RWPE2 (cell line): ENCODE measurements at regions not wholly inside any gene's neighbourhood (a gene's known extent, or its start where the extent isn't known, plus 50 kb on each side); places are given as distances from the start of the nearest gene placed in this dataset.
"Not testable (repeated sequence)": the region's sequence is repeated elsewhere in the genome, so short reads cannot be mapped to it uniquely, and the experiment has no call there.

Experiments used
- ATAC-seq: fragments of 200-7000 bp; cut with Tn5 transposase; 3 replicates; pipeline ENCODE4 v1.9.1; 2021; ENCODE audit warnings: low read depth
- DNase-seq: peaks from one replicate; pipeline ENCODE4 v3.0.0-alpha.2; 2020; ENCODE audit warnings: low spot score
- H3K27ac ChIP-seq: fragments of 450-650 bp; 2 replicates; pipeline ENCODE4 v1.5.1; 2017; ENCODE audit warnings: mild to moderate bottlenecking; ENCODE audit not compliant: poor library complexity, severe bottlenecking
- H3K27me3 ChIP-seq: fragments of 250-450 bp; sonication (Bioruptor Pico); 2 replicates; pipeline ENCODE4 v1.5.1; 2021; ENCODE audit warnings: mild to moderate bottlenecking, moderate library complexity; ENCODE audit not compliant: insufficient read depth, poor library complexity, severe bottlenecking
- H3K36me3 ChIP-seq: fragments of 250-450 bp; sonication (Bioruptor Pico); 2 replicates; pipeline ENCODE4 v1.5.1; 2020; ENCODE audit warnings: low read depth, mild to moderate bottlenecking, moderate library complexity
- H3K4me1 ChIP-seq: fragments of 250-450 bp; sonication (Bioruptor Pico); 2 replicates; pipeline ENCODE4 v1.5.1; 2021; ENCODE audit warnings: mild to moderate bottlenecking, moderate library complexity; ENCODE audit not compliant: insufficient read depth, poor library complexity, severe bottlenecking
- H3K4me3 ChIP-seq: fragments of 250-450 bp; sonication (Bioruptor Pico); 2 replicates; pipeline ENCODE4 v1.5.1; 2021; ENCODE audit warnings: mild to moderate bottlenecking, moderate library complexity; ENCODE audit not compliant: severe bottlenecking
- H3K9me3 ChIP-seq: fragments of 250-450 bp; sonication (Bioruptor Pico); 2 replicates; pipeline ENCODE4 v1.5.1; 2021; ENCODE audit warnings: mild to moderate bottlenecking, moderate library complexity; ENCODE audit not compliant: severe bottlenecking
- TF ChIP-seq, protein P1 (sequence below): fragments of 450-650 bp; IDR thresholded peaks from one replicate; pipeline ENCODE4 v1.5.1; 2017; ENCODE audit warnings: mild to moderate bottlenecking, moderate library complexity; ENCODE audit not compliant: poor library complexity, severe bottlenecking

DNA sequence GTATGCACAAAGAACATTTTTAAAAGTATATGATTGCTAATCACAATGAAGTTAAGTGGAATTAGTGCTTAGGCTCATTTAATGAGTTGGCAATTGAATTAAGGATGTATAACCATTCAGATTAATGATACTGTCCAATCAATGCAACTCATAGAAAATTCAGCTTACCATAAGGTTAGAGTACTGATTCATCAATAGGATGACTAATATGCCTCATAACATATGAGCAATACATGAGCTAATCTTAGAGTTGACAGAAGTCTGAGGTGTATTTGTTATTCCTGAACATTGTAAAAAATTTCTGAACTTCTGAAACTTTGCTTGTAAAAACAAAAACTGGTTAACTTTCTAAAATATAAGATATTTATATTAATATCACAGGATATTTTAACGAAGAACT is 118.3 kb upstream of the NETO1 start:
- Histone ChIP-seq H3K9me3 (peaks cover 3% of the 10 kb centered on the region), H3K36me3 (no peaks in the 10 kb centered on the region), H3K4me3 (no peak overlapping the region), H3K27me3 (no peaks in the 10 kb centered on the region), H3K4me1 (peaks cover 5% of the 10 kb centered on the region), H3K27ac (no peak overlapping the region)
- no peak for DNase-seq
- TF ChIP-seq, protein P1, sequence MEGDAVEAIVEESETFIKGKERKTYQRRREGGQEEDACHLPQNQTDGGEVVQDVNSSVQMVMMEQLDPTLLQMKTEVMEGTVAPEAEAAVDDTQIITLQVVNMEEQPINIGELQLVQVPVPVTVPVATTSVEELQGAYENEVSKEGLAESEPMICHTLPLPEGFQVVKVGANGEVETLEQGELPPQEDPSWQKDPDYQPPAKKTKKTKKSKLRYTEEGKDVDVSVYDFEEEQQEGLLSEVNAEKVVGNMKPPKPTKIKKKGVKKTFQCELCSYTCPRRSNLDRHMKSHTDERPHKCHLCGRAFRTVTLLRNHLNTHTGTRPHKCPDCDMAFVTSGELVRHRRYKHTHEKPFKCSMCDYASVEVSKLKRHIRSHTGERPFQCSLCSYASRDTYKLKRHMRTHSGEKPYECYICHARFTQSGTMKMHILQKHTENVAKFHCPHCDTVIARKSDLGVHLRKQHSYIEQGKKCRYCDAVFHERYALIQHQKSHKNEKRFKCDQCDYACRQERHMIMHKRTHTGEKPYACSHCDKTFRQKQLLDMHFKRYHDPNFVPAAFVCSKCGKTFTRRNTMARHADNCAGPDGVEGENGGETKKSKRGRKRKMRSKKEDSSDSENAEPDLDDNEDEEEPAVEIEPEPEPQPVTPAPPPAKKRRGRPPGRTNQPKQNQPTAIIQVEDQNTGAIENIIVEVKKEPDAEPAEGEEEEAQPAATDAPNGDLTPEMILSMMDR, result no peak
- ATAC-seq, result peak; percentile 96

DNA sequence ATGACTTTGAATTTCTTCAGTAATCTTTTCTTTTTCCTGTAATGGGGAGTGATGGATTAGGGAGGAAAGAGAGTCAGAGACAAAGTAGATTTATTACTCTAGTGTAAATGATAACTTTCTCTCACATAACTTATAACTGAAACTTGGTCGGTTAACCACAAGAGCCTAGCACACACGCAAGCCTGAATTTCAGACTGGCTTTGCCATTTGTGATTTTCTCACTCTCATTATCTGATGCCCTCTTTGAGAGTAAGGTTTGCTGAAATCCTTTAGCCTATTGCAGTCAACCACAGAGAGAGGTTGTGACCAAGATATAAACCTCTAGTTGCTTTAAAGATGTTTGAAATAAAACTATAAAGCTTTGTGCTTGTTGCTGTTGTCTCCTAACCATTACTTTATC is 117.9 kb upstream of the NETO1 start:
- Histone ChIP-seq H3K36me3 (no peaks in the 10 kb centered on the region), H3K27me3 (no peaks in the 10 kb centered on the region), H3K9me3 (peaks cover 3% of the 10 kb centered on the region), H3K4me1 (peaks cover 5% of the 10 kb centered on the region), H3K27ac (no peak overlapping the region), H3K4me3 (no peak overlapping the region)
- TF ChIP-seq, protein P1, result no peak
- DNase-seq, result no peak
- no peak for ATAC-seq

DNA sequence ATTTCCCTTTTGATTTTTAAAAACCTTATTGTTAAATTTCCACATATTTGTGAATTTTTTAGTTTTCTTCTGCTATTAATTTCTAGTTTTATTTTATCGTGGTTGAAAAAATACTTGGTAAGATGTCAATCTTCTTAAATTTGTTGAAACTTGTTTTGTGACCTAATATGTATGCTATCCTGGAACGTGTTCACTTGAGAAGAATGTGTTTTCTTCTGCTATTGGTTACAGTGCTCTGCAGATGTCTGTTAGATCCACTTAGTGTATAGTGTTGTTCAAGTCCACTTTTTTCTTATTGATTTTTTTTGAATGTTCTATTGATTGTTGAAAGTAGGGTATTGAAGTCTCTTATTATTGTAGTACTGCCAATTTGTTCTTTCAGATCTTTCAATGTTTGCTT is 116.5 kb upstream of the NETO1 start:
- ATAC-seq (no peak), DNase-seq (no peak)
- TF ChIP-seq, protein P1, result no peak
- no peak overlapping the region for H3K27ac ChIP-seq
- H3K4me3 ChIP-seq, result no peak overlapping the region
- no peaks in the 10 kb centered on the region for H3K27me3 ChIP-seq
- H3K36me3 ChIP-seq, result no peaks in the 10 kb centered on the region
- peaks cover 3% of the 10 kb centered on the region for H3K9me3 ChIP-seq
- H3K4me1 ChIP-seq, result peaks cover 5% of the 10 kb centered on the region

DNA sequence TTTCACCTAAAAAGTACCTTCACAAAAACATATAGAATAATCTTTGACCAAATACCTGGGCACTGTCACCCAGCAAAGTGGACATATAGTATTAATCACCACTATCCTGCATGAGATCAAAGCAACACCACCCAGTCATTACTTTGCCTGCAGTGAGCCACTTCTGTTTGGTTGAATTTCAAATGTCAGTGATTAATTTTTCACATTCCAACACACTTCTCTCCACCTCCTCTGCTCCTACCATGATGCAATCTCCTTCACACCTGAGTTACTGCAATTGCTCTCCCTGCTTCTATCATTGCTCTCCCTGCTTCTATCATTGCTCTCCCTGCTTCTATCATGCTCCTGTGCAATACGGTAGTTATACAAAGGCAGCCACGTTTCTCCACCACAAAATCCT is 106.1 kb upstream of the NETO1 start:
- no peak overlapping the region for H3K4me3 ChIP-seq
- TF ChIP-seq, protein P1, result no peak

DNA sequence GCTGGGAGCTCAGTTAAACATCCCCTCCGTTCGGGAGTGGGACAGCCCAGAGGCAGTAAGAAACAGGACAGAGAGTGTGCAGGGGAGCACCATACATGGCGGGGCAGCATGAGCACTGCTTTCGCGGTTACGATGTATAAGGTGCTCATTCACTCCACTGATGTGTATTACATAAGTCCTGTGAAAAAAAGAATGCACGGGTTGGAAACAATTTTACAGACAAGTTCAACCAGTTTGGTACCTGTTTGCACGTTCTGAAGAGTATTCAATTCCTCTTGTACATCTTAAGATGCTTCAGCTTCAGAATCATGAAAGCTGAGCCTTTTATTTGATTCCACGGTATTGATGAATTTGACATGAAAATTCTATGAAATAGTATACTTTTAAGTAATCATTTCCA is 97.8 kb upstream of the NETO1 start:
- no peak for DNase-seq
- H3K36me3 ChIP-seq, result no peaks in the 10 kb centered on the region
- H3K4me3 ChIP-seq, result no peak overlapping the region
- H3K9me3 ChIP-seq, result no peaks in the 10 kb centered on the region
- ATAC-seq, result no peak
- H3K27me3 ChIP-seq, result no peaks in the 10 kb centered on the region
- TF ChIP-seq, protein P1, result no peak
- no peaks in the 10 kb centered on the region for H3K4me1 ChIP-seq
- H3K27ac ChIP-seq, result no peak overlapping the region

More for the DNA sequence above, 106.1 kb upstream of the NETO1 start:
- no peak for DNase-seq
- Histone ChIP-seq H3K4me1 (no peaks in the 10 kb centered on the region), H3K9me3 (no peaks in the 10 kb centered on the region), H3K27me3 (no peaks in the 10 kb centered on the region), H3K36me3 (no peaks in the 10 kb centered on the region), H3K27ac (no peak overlapping the region)
- no peak for ATAC-seq

DNA sequence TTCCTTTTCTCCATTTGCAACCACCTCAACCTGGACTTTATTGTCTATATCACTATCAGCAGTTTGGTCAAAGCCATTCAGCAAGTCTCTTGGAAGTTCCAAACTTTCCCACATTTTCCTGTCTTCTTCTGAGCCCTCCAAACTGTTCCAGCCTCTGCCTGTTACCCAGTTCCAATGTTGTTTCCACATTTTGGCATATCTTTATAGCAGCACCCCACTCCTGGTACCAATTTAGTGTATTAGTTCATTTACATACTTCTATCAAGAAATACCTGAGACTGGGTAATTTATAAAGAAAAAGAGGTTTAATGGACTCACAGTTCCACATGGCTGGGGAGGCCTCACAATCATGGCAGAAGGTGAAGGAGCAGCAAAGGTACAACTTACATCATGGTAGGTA is 90.4 kb upstream of the NETO1 start:
- not testable (repeated sequence) for H3K27me3 ChIP-seq, H3K27ac ChIP-seq, H3K9me3 ChIP-seq, H3K36me3 ChIP-seq, ATAC-seq, H3K4me1 ChIP-seq, H3K4me3 ChIP-seq, DNase-seq
